Lower lobe of right lung (tissue), 2 donors: ENCODE measurements at regions not wholly inside any gene's neighbourhood (a gene's known extent, or its start where the extent isn't known, plus 50 kb on each side); places are given as distances from the start of the nearest gene placed in this dataset.

Experiments used
- ATAC-seq, 2 donors: fragments of 200-7000 bp; cut with Tn5 transposase; one replicate each; pipeline ENCODE4 v1.9.1; 2020 to 2022; ENCODE audit warnings: mild to moderate bottlenecking in 2 of 2, moderate library complexity in 2 of 2
- DNase-seq: peaks from one replicate; pipeline ENCODE4 v3.0.0-alpha.2; 2020
- H3K27ac ChIP-seq: fragments of 200-600 bp; one replicate; pipeline ENCODE4 v1.8.0; 2022
- H3K27me3 ChIP-seq: fragments of 200-600 bp; one replicate; pipeline ENCODE4 v1.8.0; 2022; ENCODE audit warnings: low read depth
- H3K36me3 ChIP-seq: fragments of 200-600 bp; one replicate; pipeline ENCODE4 v1.8.0; 2022; ENCODE audit warnings: mild to moderate bottlenecking
- H3K4me1 ChIP-seq: fragments of 200-600 bp; one replicate; pipeline ENCODE4 v1.8.0; 2022
- H3K4me3 ChIP-seq: fragments of 200-600 bp; one replicate; pipeline ENCODE4 v1.8.0; 2022; ENCODE audit warnings: mild to moderate bottlenecking
- H3K9me3 ChIP-seq: fragments of 200-600 bp; one replicate; pipeline ENCODE4 v1.8.0; 2022
- CTCF ChIP-seq: fragments of 200-600 bp; IDR thresholded peaks from one replicate; pipeline ENCODE4 v1.8.0; 2022; ENCODE audit warnings: antibody characterized with exemption, mild to moderate bottlenecking
- intact Hi-C: fragments of 100-400 bp; cut with DNase I; formaldehyde crosslinking; loops from one replicate; pipeline ENCODE4 v1.11.0; 2022
- donor health status: DM: no; HTN: yes; CAD: no; lungs with severe emphysema.

GRCh38 chr5:130729541-130729940 lies 435.5 kb downstream of the HINT1 start:
- H3K4me1 ChIP-seq = no peaks in the 10 kb centered on the region
- H3K27me3 ChIP-seq = no peaks in the 10 kb centered on the region
- H3K36me3 ChIP-seq = no peaks in the 10 kb centered on the region
- no peaks in the 10 kb centered on the region for H3K9me3 ChIP-seq
- intact Hi-C loops = no loop called here
- DNase-seq = no peak
- no peak for ATAC-seq
- H3K27ac ChIP-seq = no peak overlapping the region
- H3K4me3 ChIP-seq = no peak overlapping the region
- TF ChIP-seq CTCF = no peak

GRCh38 chr5:130727830-130728229 lies 437.2 kb downstream of the HINT1 start:
- no peak overlapping the region for H3K4me3 ChIP-seq
- no peak for TF ChIP-seq CTCF
- no peak for ATAC-seq
- intact Hi-C loops = no loop called here
- no peak overlapping the region for H3K27ac ChIP-seq
- no peaks in the 10 kb centered on the region for H3K36me3 ChIP-seq
- H3K9me3 ChIP-seq = no peaks in the 10 kb centered on the region
- no peaks in the 10 kb centered on the region for H3K4me1 ChIP-seq
- H3K27me3 ChIP-seq = no peaks in the 10 kb centered on the region
- DNase-seq = no peak

GRCh38 chr5:130724658-130725057 lies 440.4 kb downstream of the HINT1 start:
- H3K4me1 ChIP-seq = no peaks in the 10 kb centered on the region
- no peaks in the 10 kb centered on the region for H3K27me3 ChIP-seq
- H3K9me3 ChIP-seq = no peaks in the 10 kb centered on the region
- intact Hi-C loops = no loop called here
- ATAC-seq (no peak), DNase-seq (no peak)
- no peak overlapping the region for H3K27ac ChIP-seq
- no peak for TF ChIP-seq CTCF
- no peak overlapping the region for H3K4me3 ChIP-seq
- H3K36me3 ChIP-seq = no peaks in the 10 kb centered on the region

- Histone ChIP-seq H3K36me3 (no peaks in the 10 kb centered on the region), H3K4me1 (no peaks in the 10 kb centered on the region), H3K9me3 (no peaks in the 10 kb centered on the region), H3K27me3 (no peaks in the 10 kb centered on the region), H3K4me3 (no peak overlapping the region), H3K27ac (no peak overlapping the region)
- DNase-seq = no peak
- intact Hi-C loops = no loop called here
- peak; percentile 29 for TF ChIP-seq CTCF
- ATAC-seq = peak; percentile 59 to 71
Measured at GRCh38 chr5:130720355-130720754, 444.7 kb downstream of the HINT1 start.

- TF ChIP-seq CTCF = no peak
Measured at GRCh38 chr5:130715541-130715940, 449.5 kb downstream of the HINT1 start.

GRCh38 chr5:130714200-130714599 lies 450.9 kb downstream of the HINT1 start:
- H3K4me3 ChIP-seq = no peak overlapping the region
- no peaks in the 10 kb centered on the region for H3K9me3 ChIP-seq
- H3K27me3 ChIP-seq = no peaks in the 10 kb centered on the region
- no peaks in the 10 kb centered on the region for H3K36me3 ChIP-seq
- no peaks in the 10 kb centered on the region for H3K4me1 ChIP-seq
- ATAC-seq (no peak), DNase-seq (no peak)
- no peak overlapping the region for H3K27ac ChIP-seq
- intact Hi-C loops = no loop called here
- no peak for TF ChIP-seq CTCF

More at GRCh38 chr5:130715541-130715940, 449.5 kb downstream of the HINT1 start:
- no peaks in the 10 kb centered on the region for H3K36me3 ChIP-seq
- ATAC-seq (no peak), DNase-seq (no peak)
- H3K4me3 ChIP-seq = no peak overlapping the region
- no peaks in the 10 kb centered on the region for H3K4me1 ChIP-seq
- intact Hi-C loops = no loop called here
- H3K27ac ChIP-seq = no peak overlapping the region
- H3K9me3 ChIP-seq = no peaks in the 10 kb centered on the region
- H3K27me3 ChIP-seq = no peaks in the 10 kb centered on the region
